Astrocyte (in vitro differentiated cells and primary cell): ENCODE measurements at regions not wholly inside any gene's neighbourhood (a gene's known extent, or its start where the extent isn't known, plus 50 kb on each side); places are given as distances from the start of the nearest gene placed in this dataset.

Experiments
- CTCF ChIP-seq: IDR thresholded peaks from 2 replicates; pipeline ENCODE4 v1.5.1; 2011; ENCODE audit warnings: low read depth, mild to moderate bottlenecking, inconsistent platforms, low read length, moderate library complexity; ENCODE audit not compliant: insufficient read depth
- EZH2 ChIP-seq: IDR thresholded peaks from 2 replicates; pipeline ENCODE4 v1.6.1; 2012; ENCODE audit warnings: mild to moderate bottlenecking, low read length, inconsistent platforms; ENCODE audit not compliant: insufficient read depth

- TF ChIP-seq CTCF (no peak), EZH2 (no peak)
These were observed 114.8 kb upstream of the ALDH1B1 start for GRCh38 chr9:38277601-38278200.
